A549 (cell line): ENCODE measurements at regions not wholly inside any gene's neighbourhood (a gene's known extent, or its start where the extent isn't known, plus 50 kb on each side); places are given as distances from the start of the nearest gene placed in this dataset.

Experiments
- BCL3 ChIP-seq: fragments of >200 bp; sonication (Bioruptor Twin); formaldehyde crosslinking; IDR thresholded peaks from 3 replicates; pipeline ENCODE4 v1.6.1; 2016
- CTCF ChIP-seq: fragments of >200 bp; sonication (Bioruptor Twin); formaldehyde crosslinking; IDR thresholded peaks from 3 replicates; pipeline ENCODE4 v1.5.1; 2016
- EP300 ChIP-seq, 2 experiments: fragments of >200 bp; sonication (Bioruptor Twin); formaldehyde crosslinking; IDR thresholded peaks; 2 replicates in 1 of 2; 3 replicates in 1 of 2; pipeline ENCODE4 v1.6.1; 2016 to 2017
- FOSL2 ChIP-seq, 2 experiments: fragments of 450-650 bp in 1 of 2; fragments of >200 bp in 1 of 2; sonication (Bioruptor Twin) in 1 of 2; formaldehyde crosslinking; IDR thresholded peaks; 2 replicates each; pipeline versions ENCODE4 v1.5.0 to v1.6.1; 2016 to 2020; ENCODE audit warnings: mild to moderate bottlenecking in 1 of 2, moderate library complexity in 1 of 2
- HOXB5 ChIP-seq: fragments of 250-450 bp; sonication (Bioruptor Pico); IDR thresholded peaks from 2 replicates; pipeline ENCODE4 v1.5.0; 2020; ENCODE audit warnings: mild to moderate bottlenecking, moderate library complexity
- JUNB ChIP-seq: fragments of >200 bp; sonication (Bioruptor Twin); formaldehyde crosslinking; IDR thresholded peaks from 2 replicates; pipeline ENCODE4 v1.6.1; 2016
- KDM1A ChIP-seq: fragments of 200-600 bp; sonication (generic); IDR thresholded peaks from 2 replicates; pipeline ENCODE4 v1.6.1; 2016; ENCODE audit warnings: low read depth, mild to moderate bottlenecking
- MYC ChIP-seq: IDR thresholded peaks from 2 replicates; pipeline ENCODE4 v1.6.1; 2012; ENCODE audit warnings: mild to moderate bottlenecking, inconsistent platforms, low read length, improper control_type of control experiment, borderline replicate concordance
- POLR2A ChIP-seq: IDR thresholded peaks from 2 replicates; pipeline ENCODE4 v1.6.1; 2012; ENCODE audit warnings: mild to moderate bottlenecking, low read length
- POLR2AphosphoS2 ChIP-seq: conservative IDR thresholded peaks from 2 replicates; pipeline ENCODE4 v1.6.1; 2012; ENCODE audit warnings: low read length, improper control_type of control experiment, inconsistent platforms
- REST ChIP-seq: fragments of 200-600 bp; sonication (generic); IDR thresholded peaks from 2 replicates; pipeline ENCODE4 v1.6.1; 2016; ENCODE audit warnings: antibody characterized with exemption, mild to moderate bottlenecking, moderate library complexity
- RFX5 ChIP-seq: fragments of 450-650 bp; IDR thresholded peaks from 2 replicates; pipeline ENCODE4 v1.7.1; 2014; ENCODE audit warnings: antibody characterized with exemption, mild to moderate bottlenecking, moderate library complexity
- SMC3 ChIP-seq: fragments of >200 bp; sonication (Bioruptor Twin); formaldehyde crosslinking; IDR thresholded peaks from 3 replicates; pipeline ENCODE4 v1.6.1; 2018; ENCODE audit warnings: inconsistent platforms
- ZFP36 ChIP-seq: fragments of 450-650 bp; IDR thresholded peaks from 2 replicates; pipeline ENCODE4 v1.6.1; 2014; ENCODE audit warnings: borderline replicate concordance; ENCODE audit not compliant: partially characterized antibody

- TF ChIP-seq REST (no peak), BCL3 (no peak), EP300 (IDR thresholded peaks at IDR 0.05) (no peak), POLR2A (no peak), SMC3 (no peak), CTCF (no peak), JUNB (no peak), KDM1A (no peak), MYC (no peak), HOXB5 (no peak), ZFP36 (no peak), POLR2AphosphoS2 (no peak), FOSL2 (IDR thresholded peaks at IDR 0.05) (no peak), FOSL2 (CRISPR knock-in tag; IDR thresholded peaks at IDR 0.05) (no peak), RFX5 (no peak)
These were observed 116.8 kb downstream of the MACIR start for GRCh38 chr5:103375350-103375749.
